ENCODE measurements at regions not wholly inside any gene's neighbourhood (a gene's known extent, or its start where the extent isn't known, plus 50 kb on each side); places are given as distances from the start of the nearest gene placed in this dataset.
A peak's percentile ranks its signal among the peaks of the same experiment; 100 is the strongest.
"Not testable (repeated sequence)": the region's sequence is repeated elsewhere in the genome, so short reads cannot be mapped to it uniquely, and the experiment has no call there.

GRCh38 chr9:29437526-29437925 lies 1864.2 kb upstream of the C9orf72 start:
- H3K9ac ChIP-seq (ENCODE audit: low read depth, low read length): no peak overlapping the region

DNA sequence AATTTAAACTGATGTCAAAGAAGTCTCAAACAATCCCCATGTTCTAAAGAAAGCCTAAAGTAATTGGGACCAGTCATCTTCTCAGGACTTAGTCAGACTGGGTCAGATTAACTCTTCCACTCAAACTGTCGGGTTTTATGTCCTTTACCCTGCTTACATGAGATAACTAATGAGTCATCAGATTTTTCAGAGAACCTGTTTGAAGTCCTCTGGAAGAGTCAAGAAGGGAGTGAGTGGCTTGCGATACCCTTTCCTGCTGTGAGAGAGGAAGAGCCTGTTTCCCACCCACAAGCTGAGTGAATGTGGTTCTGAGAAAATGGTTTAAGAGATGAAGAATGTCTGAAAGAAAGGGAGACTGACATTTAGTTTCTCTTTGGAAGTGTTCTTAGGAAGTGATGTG lies 1866.7 kb upstream of the C9orf72 start:
- H3K4me1 ChIP-seq (ENCODE audit: insufficient read depth, low read length): 0 out of 2 replicates have a peak, but pooled peaks cover 3% of the 10 kb centered on the region
- no peak overlapping the region for H3K9ac ChIP-seq (ENCODE audit: low read depth, low read length)
- H3K36me3 ChIP-seq (ENCODE audit: insufficient read depth, low read length): no peaks in the 10 kb centered on the region
- H3K9me3 ChIP-seq (ENCODE audit: control insufficient read depth, insufficient read depth, low read length): no peaks in the 10 kb centered on the region

More at GRCh38 chr9:29437526-29437925, 1864.2 kb upstream of the C9orf72 start:
- Histone ChIP-seq H3K4me1 (ENCODE audit: insufficient read depth, low read length) (0 out of 2 replicates have a peak, but pooled peaks cover 3% of the 10 kb centered on the region), H3K9me3 (ENCODE audit: control insufficient read depth, insufficient read depth, low read length) (no peaks in the 10 kb centered on the region), H3K36me3 (ENCODE audit: insufficient read depth, low read length) (no peaks in the 10 kb centered on the region)

DNA sequence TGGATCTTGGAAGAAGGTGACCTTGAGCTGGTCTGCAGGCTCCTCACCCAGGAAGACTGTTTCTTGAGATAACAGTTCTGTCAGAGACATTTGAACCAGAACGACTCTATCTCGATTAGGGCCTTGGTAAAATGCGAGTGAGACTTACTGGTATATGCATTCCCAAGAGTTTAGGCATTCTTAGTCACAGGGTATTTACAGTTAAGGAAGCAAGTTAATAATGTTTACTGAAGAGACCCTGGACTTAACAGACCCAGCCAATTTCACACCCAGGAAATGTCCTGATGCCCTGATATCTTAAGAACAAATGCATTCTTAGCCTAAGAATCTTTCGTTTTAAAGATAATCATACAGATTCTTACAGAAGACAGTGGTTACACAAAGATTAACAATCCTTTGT lies 1867.2 kb upstream of the C9orf72 start:
- 0 out of 2 replicates have a peak, but pooled peaks cover 3% of the 10 kb centered on the region for H3K4me1 ChIP-seq (ENCODE audit: insufficient read depth, low read length)
- no peaks in the 10 kb centered on the region for H3K9me3 ChIP-seq (ENCODE audit: control insufficient read depth, insufficient read depth, low read length)
- H3K36me3 ChIP-seq (ENCODE audit: insufficient read depth, low read length): no peaks in the 10 kb centered on the region
- H3K9ac ChIP-seq (ENCODE audit: low read depth, low read length): no peak overlapping the region

- Histone ChIP-seq H3K9me3 (ENCODE audit: control insufficient read depth, insufficient read depth, low read length) (no peaks in the 10 kb centered on the region), H3K36me3 (ENCODE audit: insufficient read depth, low read length) (no peaks in the 10 kb centered on the region)
Observed at GRCh38 chr9:29445751-29446150, 1872.5 kb upstream of the C9orf72 start.

GRCh38 chr9:29449306-29449705 lies 1876.0 kb upstream of the C9orf72 start:
- Histone ChIP-seq H3K9ac (ENCODE audit: low read depth, low read length) (no peak overlapping the region), H3K4me1 (ENCODE audit: insufficient read depth, low read length) (peaks cover 7% of the 10 kb centered on the region; the same call in 1 of the 2 replicates), H3K36me3 (ENCODE audit: insufficient read depth, low read length) (no peaks in the 10 kb centered on the region), H3K9me3 (ENCODE audit: control insufficient read depth, insufficient read depth, low read length) (no peaks in the 10 kb centered on the region)

More at GRCh38 chr9:29445751-29446150, 1872.5 kb upstream of the C9orf72 start:
- Histone ChIP-seq H3K9ac (ENCODE audit: low read depth, low read length) (no peak overlapping the region), H3K4me1 (ENCODE audit: insufficient read depth, low read length) (peaks cover 7% of the 10 kb centered on the region; the same call in 1 of the 2 replicates)

DNA sequence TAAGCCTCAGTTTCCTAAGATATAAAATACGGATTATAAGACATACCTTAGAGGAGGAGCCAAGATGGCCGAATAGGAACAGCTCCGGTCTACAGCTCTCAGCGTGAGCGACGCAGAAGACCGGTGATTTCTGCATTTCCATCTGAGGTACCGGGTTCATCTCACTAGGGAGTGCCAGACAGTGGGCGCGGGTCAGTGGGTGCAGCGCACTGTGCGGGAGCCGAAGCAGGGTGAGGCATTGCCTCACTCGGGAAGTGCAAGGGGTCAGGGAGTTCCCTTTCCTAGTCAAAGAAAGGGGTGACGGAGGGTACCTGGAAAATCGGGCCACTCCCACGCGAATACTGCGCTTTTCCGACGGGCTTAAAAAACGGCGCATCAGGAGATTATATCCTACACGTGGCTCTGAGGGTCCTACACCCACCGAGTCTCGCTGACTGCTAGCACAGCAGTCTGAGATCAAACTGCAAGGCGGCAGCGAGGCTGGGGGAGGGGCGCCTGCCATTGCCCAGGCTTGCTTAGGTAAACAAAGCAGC lies 1877.1 kb upstream of the C9orf72 start:
- H3K9me3 ChIP-seq (ENCODE audit: control insufficient read depth, insufficient read depth, low read length); H3K4me1 ChIP-seq (ENCODE audit: insufficient read depth, low read length); H3K36me3 ChIP-seq (ENCODE audit: insufficient read depth, low read length): not testable (repeated sequence)
- peak overlapping the region; percentile 69 for H3K9ac ChIP-seq (ENCODE audit: low read depth, low read length)

DNA sequence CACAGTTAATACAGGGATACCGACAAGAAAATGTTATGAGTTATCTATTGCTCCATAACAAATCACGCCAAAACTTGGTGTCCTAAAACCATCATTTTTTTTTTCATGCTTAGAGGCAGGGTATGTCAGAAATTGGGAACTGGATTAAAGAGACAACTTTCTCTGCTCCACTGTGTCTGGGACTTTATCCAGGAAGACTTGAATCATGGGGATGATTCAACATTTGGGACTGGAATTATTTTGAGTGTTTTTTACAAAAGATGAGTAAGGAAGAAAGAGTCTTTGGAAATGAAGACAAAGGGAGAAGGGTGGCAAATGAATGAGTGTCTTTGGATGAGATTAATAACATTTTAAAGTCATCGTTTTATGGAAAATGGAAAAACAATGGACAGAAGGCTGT lies 1883.7 kb upstream of the C9orf72 start:
- Histone ChIP-seq H3K9me3 (ENCODE audit: control insufficient read depth, insufficient read depth, low read length) (no peaks in the 10 kb centered on the region; the same call in 1 of the 2 replicates), H3K4me1 (ENCODE audit: insufficient read depth, low read length) (no peaks in the 10 kb centered on the region), H3K9ac (ENCODE audit: low read depth, low read length) (no peak overlapping the region)

DNA sequence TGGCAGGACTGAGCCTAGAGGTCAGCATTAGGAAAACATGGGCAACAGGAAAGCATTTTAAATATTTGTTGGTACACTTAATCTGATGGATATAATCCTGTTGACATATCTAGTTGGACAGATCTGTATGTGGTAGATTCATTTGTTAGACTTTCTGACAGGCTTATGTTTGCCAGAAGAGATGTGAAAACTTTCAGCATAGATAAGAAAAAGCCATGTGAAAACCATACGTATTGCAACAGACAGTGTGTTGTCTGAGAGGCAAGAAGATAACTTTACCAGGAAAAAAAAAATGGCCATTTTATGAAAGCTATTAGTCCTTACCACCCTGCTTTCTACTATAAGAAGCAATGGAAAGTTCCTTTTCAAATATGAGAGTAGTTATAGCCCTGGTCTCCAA lies 1902.2 kb upstream of the C9orf72 start:
- H3K9ac ChIP-seq (ENCODE audit: low read depth, low read length): no peak overlapping the region
- no peaks in the 10 kb centered on the region for H3K4me1 ChIP-seq (ENCODE audit: insufficient read depth, low read length)
- H3K9me3 ChIP-seq (ENCODE audit: control insufficient read depth, insufficient read depth, low read length): no peaks in the 10 kb centered on the region
- no peaks in the 10 kb centered on the region for H3K36me3 ChIP-seq (ENCODE audit: insufficient read depth, low read length)

More for the DNA sequence above, 1883.7 kb upstream of the C9orf72 start:
- H3K36me3 ChIP-seq (ENCODE audit: insufficient read depth, low read length): no peaks in the 10 kb centered on the region

- H3K9ac ChIP-seq (ENCODE audit: low read depth, low read length): no peak overlapping the region
- H3K4me1 ChIP-seq (ENCODE audit: insufficient read depth, low read length): peaks cover 4% of the 10 kb centered on the region; the same call in 1 of the 2 replicates
- H3K36me3 ChIP-seq (ENCODE audit: insufficient read depth, low read length): no peaks in the 10 kb centered on the region
- peaks cover 7% of the 10 kb centered on the region for H3K9me3 ChIP-seq (ENCODE audit: control insufficient read depth, insufficient read depth, low read length)
Observed at GRCh38 chr9:29511680-29512079, 1938.4 kb upstream of the C9orf72 start.

DNA sequence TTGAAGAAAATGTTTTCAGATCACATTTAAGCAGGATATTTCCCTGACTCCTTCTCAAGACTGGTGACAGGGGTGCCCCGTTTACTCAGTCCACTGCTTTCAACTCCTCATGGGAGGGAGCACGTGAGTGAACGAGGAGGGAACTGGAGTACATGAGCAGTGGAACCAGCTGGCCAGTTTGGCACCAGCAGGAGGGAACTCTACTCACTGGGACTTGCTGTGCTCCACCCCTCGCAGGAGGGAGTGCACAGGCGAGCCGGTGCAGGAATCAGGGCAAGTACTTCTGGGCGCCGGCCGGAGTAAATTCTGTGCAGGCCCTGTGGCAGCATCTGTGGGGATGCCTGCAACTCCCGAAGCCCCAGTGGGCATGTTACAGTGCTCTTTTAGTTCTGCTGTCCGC lies 1941.1 kb upstream of the C9orf72 start:
- H3K9ac ChIP-seq (ENCODE audit: low read depth, low read length): no peak overlapping the region
- H3K36me3 ChIP-seq (ENCODE audit: insufficient read depth, low read length): no peaks in the 10 kb centered on the region
- H3K9me3 ChIP-seq (ENCODE audit: control insufficient read depth, insufficient read depth, low read length): peaks cover 7% of the 10 kb centered on the region
- H3K4me1 ChIP-seq (ENCODE audit: insufficient read depth, low read length): peaks cover 4% of the 10 kb centered on the region; the same call in 1 of the 2 replicates

- Histone ChIP-seq H3K36me3 (ENCODE audit: insufficient read depth, low read length) (no peaks in the 10 kb centered on the region), H3K9me3 (ENCODE audit: control insufficient read depth, insufficient read depth, low read length) (peaks cover 7% of the 10 kb centered on the region), H3K4me1 (ENCODE audit: insufficient read depth, low read length) (peaks cover 4% of the 10 kb centered on the region; the same call in 1 of the 2 replicates), H3K9ac (ENCODE audit: low read depth, low read length) (no peak overlapping the region)
Observed at GRCh38 chr9:29514862-29515261, 1941.6 kb upstream of the C9orf72 start.

- no peaks in the 10 kb centered on the region for H3K4me1 ChIP-seq (ENCODE audit: insufficient read depth, low read length)
- H3K9ac ChIP-seq (ENCODE audit: low read depth, low read length): no peak overlapping the region
- no peaks in the 10 kb centered on the region for H3K9me3 ChIP-seq (ENCODE audit: control insufficient read depth, insufficient read depth, low read length)
- H3K36me3 ChIP-seq (ENCODE audit: insufficient read depth, low read length): no peaks in the 10 kb centered on the region
Observed at GRCh38 chr9:29548436-29548835, 1975.2 kb upstream of the C9orf72 start.

DNA sequence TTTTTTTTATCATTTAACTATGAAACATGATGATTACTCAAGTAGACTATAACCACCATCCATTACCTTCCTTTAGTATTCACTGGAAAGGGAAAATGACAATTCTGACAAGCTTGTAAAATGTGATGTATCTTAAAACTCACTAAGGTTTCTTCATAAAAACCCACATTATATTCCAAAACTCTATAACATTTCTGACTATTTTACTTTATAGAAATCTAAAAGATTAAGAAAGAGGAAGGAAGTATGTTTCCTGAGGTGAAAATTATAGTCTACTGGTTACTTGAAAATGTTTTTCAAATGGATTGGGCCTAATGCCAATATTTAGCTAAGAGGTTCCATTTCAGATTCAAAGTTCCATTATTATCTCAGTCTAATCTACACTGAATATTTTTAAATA lies 1982.2 kb upstream of the C9orf72 start:
- Histone ChIP-seq H3K4me1 (ENCODE audit: insufficient read depth, low read length) (no peaks in the 10 kb centered on the region), H3K36me3 (ENCODE audit: insufficient read depth, low read length) (no peaks in the 10 kb centered on the region), H3K9ac (ENCODE audit: low read depth, low read length) (no peak overlapping the region), H3K9me3 (ENCODE audit: control insufficient read depth, insufficient read depth, low read length) (no peaks in the 10 kb centered on the region)

DNA sequence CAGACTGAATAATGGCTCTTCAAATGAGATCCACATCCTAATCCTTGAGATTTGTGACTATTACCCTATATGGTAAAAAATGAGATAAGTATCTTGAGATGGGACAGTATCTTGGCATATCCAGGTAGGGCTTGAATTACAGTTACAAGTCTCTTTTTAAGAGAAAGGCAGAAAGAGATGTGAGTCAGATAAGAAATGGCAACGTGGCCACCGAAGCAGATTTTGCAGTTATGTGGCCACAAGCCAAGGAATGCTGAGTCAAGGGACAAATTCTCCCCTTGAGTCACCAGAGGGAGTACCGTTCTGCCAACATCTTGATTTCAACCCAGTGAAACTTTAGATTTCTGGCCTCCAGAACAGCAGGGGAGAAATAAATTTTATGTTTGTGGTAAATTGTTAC lies 1983.0 kb upstream of the C9orf72 start:
- no peaks in the 10 kb centered on the region for H3K4me1 ChIP-seq (ENCODE audit: insufficient read depth, low read length)

DNA sequence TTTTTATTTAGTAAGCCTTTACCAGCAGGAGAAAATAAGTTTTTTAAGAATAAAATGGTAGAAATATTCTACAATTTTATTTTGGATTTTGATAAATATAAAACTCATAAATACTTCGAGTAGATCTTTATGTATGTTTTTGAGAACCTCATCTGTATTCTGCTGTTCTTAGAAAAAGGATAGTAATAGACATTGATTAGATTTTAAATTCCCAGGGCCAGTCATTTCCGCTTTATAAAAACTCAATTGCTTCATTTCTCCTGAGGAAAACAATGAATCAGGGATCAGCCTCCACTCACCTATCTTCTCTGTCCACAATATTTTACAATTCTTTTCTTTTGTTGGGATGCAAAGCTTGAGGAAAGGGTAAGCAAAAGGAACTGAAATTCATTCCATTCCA lies 1983.5 kb upstream of the C9orf72 start:
- H3K4me1 ChIP-seq (ENCODE audit: insufficient read depth, low read length): no peaks in the 10 kb centered on the region
- H3K36me3 ChIP-seq (ENCODE audit: insufficient read depth, low read length): no peaks in the 10 kb centered on the region
- no peaks in the 10 kb centered on the region for H3K9me3 ChIP-seq (ENCODE audit: control insufficient read depth, insufficient read depth, low read length)
- H3K9ac ChIP-seq (ENCODE audit: low read depth, low read length): no peak overlapping the region

More for the DNA sequence above, 1983.0 kb upstream of the C9orf72 start:
- no peaks in the 10 kb centered on the region for H3K36me3 ChIP-seq (ENCODE audit: insufficient read depth, low read length)
- no peaks in the 10 kb centered on the region for H3K9me3 ChIP-seq (ENCODE audit: control insufficient read depth, insufficient read depth, low read length)
- no peak overlapping the region for H3K9ac ChIP-seq (ENCODE audit: low read depth, low read length)
